Stimulated activated naive B cell treated with anti-CD40 and anti-IgM and Interleukin-4, amounts not matched to agents 10 μg/mL and 1 μg/mL and 100 μg/mL, for 72 hours (primary cell): ENCODE measurements at regions not wholly inside any gene's neighbourhood (a gene's known extent, or its start where the extent isn't known, plus 50 kb on each side); places are given as distances from the start of the nearest gene placed in this dataset.
"Not testable (repeated sequence)": the region's sequence is repeated elsewhere in the genome, so short reads cannot be mapped to it uniquely, and the experiment has no call there.

Experiments
- ATAC-seq, 2 donors: fragments of 150-1000 bp; cut with Tn5 transposase; replicated peaks; 2 replicates each; pipeline ENCODE4 v1.10.0; 2021; ENCODE audit warnings: moderate library complexity in 1 of 2
- DNase-seq: peaks from one replicate; pipeline ENCODE4 v3.0.0; 2021
- H3K27ac Mint-ChIP-seq: one replicate; pipeline ENCODE4 v1.8.0; 2022; ENCODE audit warnings: mild to moderate bottlenecking, mixed read lengths
- H3K27me3 Mint-ChIP-seq, 2 donors: one replicate each; pipeline ENCODE4 v1.8.0; 2022; ENCODE audit warnings: mixed read lengths in 2 of 2
- H3K36me3 Mint-ChIP-seq, 2 donors: one replicate each; pipeline ENCODE4 v1.8.0; 2022; ENCODE audit warnings: mixed read lengths in 2 of 2, mild to moderate bottlenecking in 1 of 2
- H3K4me1 Mint-ChIP-seq, 2 donors: one replicate each; pipeline ENCODE4 v1.8.0; 2022; ENCODE audit warnings: mixed read lengths in 2 of 2, mild to moderate bottlenecking in 1 of 2
- H3K4me3 Mint-ChIP-seq, 2 donors: one replicate each; pipeline ENCODE4 v1.8.0; 2022; ENCODE audit warnings: mild to moderate bottlenecking in 2 of 2, mixed read lengths in 2 of 2, moderate library complexity in 1 of 2
- H3K9me3 Mint-ChIP-seq, 2 donors: one replicate each; pipeline ENCODE4 v1.8.0; 2022; ENCODE audit warnings: mixed read lengths in 2 of 2, mild to moderate bottlenecking in 1 of 2

DNA sequence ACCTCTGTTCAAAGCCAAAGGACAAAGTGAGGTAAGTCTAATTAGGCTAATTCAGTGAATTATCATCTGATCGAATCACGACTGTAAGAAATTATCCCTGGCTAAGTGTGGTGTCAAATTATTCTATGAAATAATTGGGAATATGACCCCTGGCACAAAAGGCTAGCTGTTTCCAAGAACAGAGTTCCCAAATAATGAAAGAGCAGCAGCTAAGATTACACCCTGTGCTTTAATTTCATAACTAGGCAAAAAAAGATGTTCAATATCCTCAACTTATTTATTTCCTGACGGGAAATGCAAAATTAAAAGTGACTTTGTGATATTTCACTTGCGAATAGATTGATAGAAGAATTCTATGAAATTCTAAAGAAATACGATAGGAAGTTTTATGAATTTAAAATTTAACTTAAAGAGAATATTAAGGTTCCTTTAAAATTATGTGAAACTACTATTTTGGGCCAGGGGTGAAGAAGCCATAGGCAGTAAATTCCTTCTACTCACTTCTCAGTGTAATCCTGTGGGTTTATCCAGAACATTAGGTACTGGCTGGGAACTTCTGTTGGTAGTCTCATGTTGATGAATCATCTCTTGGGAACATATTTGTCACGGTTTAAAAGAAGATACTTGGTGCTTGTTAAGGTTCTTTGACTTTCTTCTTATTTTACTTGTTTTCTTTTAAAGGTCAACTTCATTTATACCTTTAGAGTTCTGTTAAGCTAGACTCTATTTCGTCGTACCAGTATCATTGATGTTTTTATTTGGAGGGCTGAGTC, 148.5 kb downstream of the POLR1F start:
- DNase-seq: no peak
- H3K9me3 Mint-ChIP-seq: peaks cover 0 to 1% of the 10 kb centered on the region in 2 donors

GRCh38 chr7:19558527-19558926, 150.3 kb downstream of the POLR1F start:
- H3K27ac Mint-ChIP-seq: no peak overlapping the region
- DNase-seq (no peak), ATAC-seq (no peak)
- H3K27me3 Mint-ChIP-seq: no peaks in the 10 kb centered on the region
- H3K4me1 Mint-ChIP-seq: no peaks in the 10 kb centered on the region
- H3K9me3 Mint-ChIP-seq: peaks cover 0 to 1% of the 10 kb centered on the region in 2 donors
- H3K36me3 Mint-ChIP-seq: no peaks in the 10 kb centered on the region
- no peak overlapping the region for H3K4me3 Mint-ChIP-seq

More for the DNA sequence above, 148.5 kb downstream of the POLR1F start:
- Mint-ChIP-seq H3K4me1 (no peaks in the 10 kb centered on the region), H3K4me3 (no peak overlapping the region), H3K27ac (no peak overlapping the region), H3K36me3 (no peaks in the 10 kb centered on the region), H3K27me3 (no peaks in the 10 kb centered on the region)
- no peak for ATAC-seq

DNA sequence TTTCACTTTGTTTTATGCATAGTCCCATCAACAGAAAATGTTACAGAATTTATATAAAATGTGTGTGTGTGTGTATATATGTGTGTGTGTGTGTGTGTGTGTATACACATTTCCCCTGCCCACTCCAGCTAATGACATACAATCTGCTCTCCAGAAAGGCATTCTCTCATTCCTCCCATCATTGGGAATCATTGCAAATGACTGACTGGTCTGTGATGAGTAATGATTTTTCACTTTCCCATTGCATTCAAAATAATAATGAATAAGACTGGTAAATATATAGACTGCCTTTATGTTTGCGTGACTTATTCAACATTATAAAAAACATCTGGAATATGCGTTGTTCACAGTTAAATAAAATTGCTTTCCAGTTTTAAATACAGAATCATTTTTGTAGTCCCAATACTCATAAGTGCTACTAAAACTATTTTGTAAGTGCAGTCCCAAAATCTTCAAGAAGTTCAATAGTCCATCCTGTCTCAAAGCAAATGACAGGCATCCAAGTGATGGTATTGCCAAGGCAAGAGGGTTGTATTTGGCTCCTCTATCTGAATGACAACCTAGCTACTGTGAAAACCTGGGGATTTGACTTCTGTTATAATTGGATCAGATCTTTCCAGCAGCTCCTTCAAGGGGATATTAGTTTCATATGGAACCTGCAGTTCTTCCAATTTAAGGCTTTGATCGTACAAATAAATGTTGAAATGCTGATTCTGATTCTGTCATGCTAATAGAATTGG, 150.9 kb downstream of the POLR1F start:
- Mint-ChIP-seq H3K27ac (no peak overlapping the region), H3K4me1 (no peaks in the 10 kb centered on the region), H3K36me3 (no peaks in the 10 kb centered on the region), H3K27me3 (no peaks in the 10 kb centered on the region), H3K9me3 (peaks cover 0 to 1% of the 10 kb centered on the region in 2 donors), H3K4me3 (no peak overlapping the region)
- DNase-seq (no peak), ATAC-seq (no peak)

DNA sequence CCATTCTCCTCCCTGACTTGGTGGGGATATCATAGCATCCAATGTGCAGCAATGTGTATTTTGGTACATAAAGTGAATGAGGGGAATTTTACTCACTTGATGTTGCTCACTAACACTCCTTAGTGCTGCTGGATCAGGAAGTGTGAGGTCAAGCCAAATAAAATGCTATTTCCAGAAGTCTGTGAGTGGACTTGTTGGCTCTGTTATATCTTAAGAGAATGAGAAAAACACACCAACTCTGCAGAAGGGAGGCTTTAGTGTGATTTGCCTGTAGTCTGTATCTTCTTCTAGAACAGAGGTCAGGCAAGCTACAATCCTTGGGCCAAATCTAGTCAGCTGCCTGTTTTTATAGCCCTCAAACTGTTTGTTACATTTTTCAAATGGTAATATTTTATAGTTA, 154.3 kb downstream of the POLR1F start:
- H3K36me3 Mint-ChIP-seq: no peaks in the 10 kb centered on the region
- DNase-seq (no peak), ATAC-seq (no peak)
- no peaks in the 10 kb centered on the region for H3K4me1 Mint-ChIP-seq
- no peak overlapping the region for H3K27ac Mint-ChIP-seq
- H3K4me3 Mint-ChIP-seq: no peak overlapping the region
- H3K9me3 Mint-ChIP-seq: peaks cover 0 to 4% of the 10 kb centered on the region in 2 donors
- no peaks in the 10 kb centered on the region for H3K27me3 Mint-ChIP-seq

DNA sequence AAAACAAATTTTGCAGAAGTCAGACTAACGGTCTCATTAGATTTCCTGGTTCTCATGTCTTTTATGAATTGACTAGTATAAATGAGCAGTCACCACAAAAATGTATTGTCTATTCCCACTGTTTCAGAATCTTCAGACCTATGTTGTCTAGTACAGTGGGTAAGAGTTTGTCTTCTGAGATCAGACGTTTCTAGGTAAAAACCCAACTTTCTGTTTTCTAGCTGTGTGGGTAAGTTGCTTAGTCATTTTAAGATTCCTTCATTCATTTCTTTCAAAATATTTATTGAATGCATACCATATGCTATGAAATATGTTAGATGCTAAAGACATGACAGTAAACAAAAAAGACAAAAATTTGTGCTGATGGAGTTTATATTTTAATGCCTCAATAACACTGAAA, 156.3 kb downstream of the POLR1F start:
- H3K9me3 Mint-ChIP-seq: peaks cover 0 to 7% of the 10 kb centered on the region in 2 donors
- ATAC-seq (no peak), DNase-seq (no peak)
- no peaks in the 10 kb centered on the region for H3K36me3 Mint-ChIP-seq
- H3K4me1 Mint-ChIP-seq: no peaks in the 10 kb centered on the region
- no peak overlapping the region for H3K27ac Mint-ChIP-seq
- no peaks in the 10 kb centered on the region for H3K27me3 Mint-ChIP-seq
- H3K4me3 Mint-ChIP-seq: no peak overlapping the region

DNA sequence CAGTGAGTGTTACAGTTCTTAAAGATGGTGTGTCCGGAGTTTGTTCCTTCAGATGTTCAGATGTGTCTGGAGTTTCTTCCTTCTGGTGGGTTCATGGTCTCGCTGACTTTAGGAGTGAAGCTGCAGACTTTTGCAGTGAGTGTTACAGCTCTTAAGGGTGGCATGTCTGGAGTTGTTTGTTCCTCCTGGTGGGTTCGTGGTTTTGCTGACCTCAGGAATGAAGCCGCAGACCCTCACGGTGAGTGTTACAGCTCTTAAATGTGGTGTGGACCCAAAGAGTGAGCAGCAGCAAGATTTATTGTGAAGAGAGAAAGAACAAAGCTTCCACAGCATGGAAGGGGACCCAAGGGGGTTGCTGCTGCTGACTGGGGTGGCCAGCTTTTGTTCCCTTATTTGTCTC, 159.6 kb downstream of the POLR1F start:
- not testable (repeated sequence) for H3K4me3 Mint-ChIP-seq, H3K36me3 Mint-ChIP-seq, DNase-seq, H3K4me1 Mint-ChIP-seq, H3K27ac Mint-ChIP-seq, ATAC-seq, H3K27me3 Mint-ChIP-seq
- H3K9me3 Mint-ChIP-seq: peaks cover 16 to 21% of the 10 kb centered on the region in 2 donors

GRCh38 chr7:19537942-19538401, 170.9 kb downstream of the POLR1F start:
- Mint-ChIP-seq H3K36me3 (no peaks in the 10 kb centered on the region), H3K4me1 (no peaks in the 10 kb centered on the region), H3K27ac (no peak overlapping the region), H3K4me3 (no peak overlapping the region), H3K9me3 (peaks cover 0 to 5% of the 10 kb centered on the region in 2 donors), H3K27me3 (no peaks in the 10 kb centered on the region)
- DNase-seq (no peak), ATAC-seq (no peak)

GRCh38 chr7:19533266-19533665, 175.6 kb downstream of the POLR1F start:
- DNase-seq: no peak
- no peak overlapping the region for H3K4me3 Mint-ChIP-seq
- no peaks in the 10 kb centered on the region for H3K27me3 Mint-ChIP-seq
- peaks cover 0 to 6% of the 10 kb centered on the region in 2 donors for H3K9me3 Mint-ChIP-seq
- no peaks in the 10 kb centered on the region for H3K4me1 Mint-ChIP-seq
- no peak for ATAC-seq
- H3K27ac Mint-ChIP-seq: no peak overlapping the region
- H3K36me3 Mint-ChIP-seq: no peaks in the 10 kb centered on the region

DNA sequence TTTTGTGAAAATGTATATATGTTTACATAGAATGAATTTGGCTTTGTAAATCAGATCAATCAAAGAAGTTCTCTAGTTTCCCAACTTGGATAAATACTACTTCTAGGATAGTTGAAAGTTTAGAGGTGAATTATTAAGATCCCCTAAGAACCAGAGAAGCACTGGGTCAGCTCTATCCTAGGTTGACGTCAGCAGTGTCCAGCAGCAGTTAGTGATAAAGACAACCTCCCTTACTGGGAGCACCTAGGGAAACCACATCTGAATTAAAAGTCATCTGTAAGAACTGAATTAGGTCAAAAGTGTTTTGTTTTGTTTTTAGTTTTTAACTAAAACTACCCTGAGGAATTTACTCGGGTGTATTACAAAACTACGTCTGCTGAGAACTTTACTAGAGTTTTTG, 178.0 kb downstream of the POLR1F start:
- Mint-ChIP-seq H3K4me3 (no peak overlapping the region), H3K4me1 (no peaks in the 10 kb centered on the region), H3K36me3 (no peaks in the 10 kb centered on the region), H3K27me3 (no peaks in the 10 kb centered on the region), H3K9me3 (peaks cover 0 to 6% of the 10 kb centered on the region in 2 donors), H3K27ac (no peak overlapping the region)
- DNase-seq (no peak), ATAC-seq (no peak)

GRCh38 chr7:19530261-19530660, 178.6 kb downstream of the POLR1F start:
- ATAC-seq (no peak), DNase-seq (no peak)
- no peaks in the 10 kb centered on the region for H3K27me3 Mint-ChIP-seq

GRCh38 chr7:19526639-19527038, 182.2 kb downstream of the POLR1F start:
- Mint-ChIP-seq H3K27me3 (no peaks in the 10 kb centered on the region), H3K4me3 (no peak overlapping the region), H3K36me3 (no peaks in the 10 kb centered on the region), H3K27ac (no peak overlapping the region), H3K4me1 (no peaks in the 10 kb centered on the region), H3K9me3 (no peaks in the 10 kb centered on the region)
- DNase-seq (no peak), ATAC-seq (no peak)

More at GRCh38 chr7:19530261-19530660, 178.6 kb downstream of the POLR1F start:
- Mint-ChIP-seq H3K36me3 (no peaks in the 10 kb centered on the region), H3K4me3 (no peak overlapping the region), H3K9me3 (peaks cover 0 to 6% of the 10 kb centered on the region in 2 donors), H3K4me1 (no peaks in the 10 kb centered on the region), H3K27ac (no peak overlapping the region)

DNA sequence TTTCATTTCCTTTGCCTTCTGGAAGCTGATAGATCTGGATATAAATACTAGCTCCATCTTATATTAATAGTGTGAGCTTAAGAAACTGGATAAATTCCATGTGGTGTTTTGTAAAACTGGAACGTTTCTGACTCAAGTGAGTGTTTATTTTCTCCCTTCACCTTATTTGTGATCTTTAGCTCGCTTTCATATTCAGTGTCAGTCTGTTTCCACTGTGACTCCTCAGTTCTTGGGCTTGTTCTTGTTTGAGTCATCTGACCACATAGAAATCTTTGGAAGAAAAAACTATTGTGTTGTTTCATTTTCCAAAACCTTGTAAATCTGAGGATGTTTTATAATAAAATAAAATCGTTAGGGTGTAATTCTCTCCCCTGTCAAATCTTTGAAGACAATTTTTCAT, 186.4 kb downstream of the POLR1F start:
- Mint-ChIP-seq H3K36me3 (no peaks in the 10 kb centered on the region), H3K27me3 (no peaks in the 10 kb centered on the region), H3K4me1 (no peaks in the 10 kb centered on the region), H3K9me3 (peaks cover 0 to 2% of the 10 kb centered on the region in 2 donors), H3K27ac (no peak overlapping the region), H3K4me3 (no peak overlapping the region)
- no peak for ATAC-seq
- no peak for DNase-seq

- Mint-ChIP-seq H3K4me3 (no peak overlapping the region), H3K36me3 (no peaks in the 10 kb centered on the region), H3K27me3 (no peaks in the 10 kb centered on the region), H3K9me3 (peaks cover 2 to 4% of the 10 kb centered on the region in 2 donors), H3K4me1 (no peaks in the 10 kb centered on the region), H3K27ac (no peak overlapping the region)
- DNase-seq (no peak), ATAC-seq (no peak)
Observed at GRCh38 chr7:19520392-19520791, 188.4 kb downstream of the POLR1F start.

GRCh38 chr7:19519443-19520021, 189.3 kb downstream of the POLR1F start:
- Mint-ChIP-seq H3K9me3 (peaks cover 2 to 4% of the 10 kb centered on the region in 2 donors), H3K27ac (no peak overlapping the region), H3K4me3 (no peak overlapping the region), H3K4me1 (no peaks in the 10 kb centered on the region), H3K27me3 (no peaks in the 10 kb centered on the region), H3K36me3 (no peaks in the 10 kb centered on the region)
- DNase-seq (no peak), ATAC-seq (no peak)

DNA sequence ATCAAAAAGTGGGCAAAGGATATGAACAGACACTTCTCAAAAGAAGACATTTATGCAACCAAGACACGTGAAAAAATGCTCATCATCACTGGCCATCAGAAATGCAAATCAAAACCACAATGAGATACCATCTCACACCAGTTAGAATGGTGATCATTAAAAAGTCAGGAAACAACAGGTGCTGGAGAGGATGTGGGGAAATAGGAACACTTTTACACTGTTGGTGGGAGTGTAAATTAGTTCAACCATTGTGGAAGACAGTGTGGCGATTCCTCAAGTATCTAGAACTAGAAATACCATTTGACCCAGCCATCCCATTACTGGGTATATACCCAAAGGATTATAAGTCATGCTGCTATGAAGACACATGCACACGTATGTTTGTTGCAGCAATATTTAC, 191.3 kb downstream of the POLR1F start:
- H3K27me3 Mint-ChIP-seq, H3K27ac Mint-ChIP-seq, H3K4me3 Mint-ChIP-seq, ATAC-seq, H3K36me3 Mint-ChIP-seq, H3K9me3 Mint-ChIP-seq, H3K4me1 Mint-ChIP-seq, DNase-seq: not testable (repeated sequence)
